K562 (cell line): ENCODE measurements at regions not wholly inside any gene's neighbourhood (a gene's known extent, or its start where the extent isn't known, plus 50 kb on each side); places are given as distances from the start of the nearest gene placed in this dataset.
"Not testable (repeated sequence)": the region's sequence is repeated elsewhere in the genome, so short reads cannot be mapped to it uniquely, and the experiment has no call there.

Experiments used
- CBX1 ChIP-seq: sonication (generic); IDR thresholded peaks from 2 replicates; pipeline ENCODE4 v1.6.1; 2016; ENCODE audit warnings: antibody characterized with exemption, low read depth, mild to moderate bottlenecking
- ELF4 ChIP-seq: fragments of 450-650 bp; formaldehyde crosslinking; IDR thresholded peaks from 2 replicates; pipeline ENCODE4 v1.4.0; 2022; ENCODE audit warnings: missing genetic modification characterization
- GATAD2B ChIP-seq: fragments of 450-650 bp; IDR thresholded peaks from 2 replicates; pipeline ENCODE4 v1.6.1; 2017; ENCODE audit warnings: mild to moderate bottlenecking, borderline replicate concordance
- NFIC ChIP-seq: fragments of 450-650 bp; IDR thresholded peaks from 2 replicates; pipeline ENCODE4 v1.6.1; 2017; ENCODE audit warnings: mild to moderate bottlenecking, inconsistent platforms
- NFYB ChIP-seq: IDR thresholded peaks from 2 replicates; pipeline ENCODE4 v1.6.1; 2011; ENCODE audit warnings: mild to moderate bottlenecking, moderate library complexity; ENCODE audit not compliant: insufficient read length; ENCODE audit errors: extremely low read depth
- NR1H2 ChIP-seq: sonication (generic); formaldehyde crosslinking; IDR thresholded peaks from 2 replicates; pipeline ENCODE4 v1.4.0; 2020; ENCODE audit warnings: mild to moderate bottlenecking, missing genetic modification reagents
- STAT5B ChIP-seq: fragments of 250-450 bp; sonication (Bioruptor Pico); IDR thresholded peaks from 2 replicates; pipeline ENCODE4 v1.8.0; 2021; ENCODE audit warnings: mild to moderate bottlenecking, inconsistent platforms
- ZNF766 ChIP-seq: fragments of 200-800 bp; sonication (Bioruptor generic); conservative IDR thresholded peaks from 2 replicates; pipeline ENCODE4 v1.6.1; 2016; ENCODE audit warnings: missing genetic modification characterization, missing compliant biosample characterization
- ZSCAN32 ChIP-seq: fragments of 450-650 bp; formaldehyde crosslinking; IDR thresholded peaks from 2 replicates; pipeline ENCODE4 v1.4.0; 2020; ENCODE audit warnings: mild to moderate bottlenecking, moderate library complexity
- TF ChIP-seq, protein P1 (sequence below): sonication (generic); formaldehyde crosslinking; IDR thresholded peaks from 2 replicates; pipeline ENCODE4 v1.8.0; 2022; ENCODE audit warnings: missing genetic modification reagents, mild to moderate bottlenecking, borderline replicate concordance
- TF ChIP-seq, protein P2 (sequence below), 3 experiments: IDR thresholded peaks in 2 of 3; conservative IDR thresholded peaks in 1 of 3; 2 replicates each; pipeline ENCODE4 v1.5.1; 2011 to 2012; ENCODE audit warnings: low read length in 3 of 3, mild to moderate bottlenecking in 3 of 3, control low read depth in 2 of 3, improper control_type of control experiment in 1 of 3, inconsistent platforms in 1 of 3, low read depth in 1 of 3, mixed read lengths in 1 of 3, moderate library complexity in 1 of 3; ENCODE audit not compliant: insufficient read depth in 2 of 3
- TF ChIP-seq, protein P3 (sequence below), 2 experiments: IDR thresholded peaks; 2 replicates each; pipeline ENCODE4 v1.6.1; 2011; ENCODE audit warnings: borderline replicate concordance in 1 of 2, control low read depth in 1 of 2, low read depth in 1 of 2, low read length in 1 of 2, mild to moderate bottlenecking in 1 of 2, mixed read lengths in 1 of 2, moderate library complexity in 1 of 2; ENCODE audit not compliant: insufficient read depth in 1 of 2, insufficient read length in 1 of 2, poor library complexity in 1 of 2, severe bottlenecking in 1 of 2; ENCODE audit errors: extremely low read depth in 1 of 2
- TF ChIP-seq, protein P4 (sequence below): sonication (generic); formaldehyde crosslinking; IDR thresholded peaks from 2 replicates; pipeline ENCODE4 v1.5.0; 2020; ENCODE audit warnings: missing genetic modification reagents
- TF ChIP-seq, protein P5 (sequence below), 2 experiments: fragments of 450-650 bp in 1 of 2; sonication (generic) in 1 of 2; formaldehyde crosslinking; conservative IDR thresholded peaks; 2 replicates each; pipeline versions ENCODE4 v1.4.0 to v1.8.1; 2020 to 2022; ENCODE audit warnings: mild to moderate bottlenecking in 1 of 2, missing genetic modification reagents in 1 of 2

DNA sequence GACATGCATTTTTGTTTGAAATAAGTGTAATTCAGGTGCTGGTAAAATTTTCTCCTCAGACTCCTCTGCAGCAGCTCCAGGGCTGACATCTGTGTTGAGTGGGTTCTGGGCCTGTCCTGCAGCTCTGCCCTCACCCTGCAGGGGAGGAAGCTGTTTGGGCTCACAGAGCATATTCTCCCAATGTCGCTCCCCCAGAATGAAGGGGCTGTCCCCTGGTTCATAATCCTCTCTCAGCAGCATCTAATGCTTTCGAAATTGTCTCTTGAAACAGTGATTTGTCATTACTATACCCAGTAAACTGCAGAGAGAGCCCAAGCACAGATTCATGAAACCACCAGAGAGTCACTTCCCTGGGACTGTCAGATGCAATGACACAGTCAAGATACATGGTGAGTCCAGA, 606.7 kb downstream of the TMEM121 start:
- TF ChIP-seq, protein P1, sequence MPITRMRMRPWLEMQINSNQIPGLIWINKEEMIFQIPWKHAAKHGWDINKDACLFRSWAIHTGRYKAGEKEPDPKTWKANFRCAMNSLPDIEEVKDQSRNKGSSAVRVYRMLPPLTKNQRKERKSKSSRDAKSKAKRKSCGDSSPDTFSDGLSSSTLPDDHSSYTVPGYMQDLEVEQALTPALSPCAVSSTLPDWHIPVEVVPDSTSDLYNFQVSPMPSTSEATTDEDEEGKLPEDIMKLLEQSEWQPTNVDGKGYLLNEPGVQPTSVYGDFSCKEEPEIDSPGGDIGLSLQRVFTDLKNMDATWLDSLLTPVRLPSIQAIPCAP, result not testable (repeated sequence)
- not testable (repeated sequence) for TF ChIP-seq ZNF766 (CRISPR knock-in tag); ZSCAN32 (CRISPR knock-in tag); GATAD2B; CBX1; ELF4 (CRISPR knock-in tag); NFYB; STAT5B (CRISPR knock-in tag); NFIC; NR1H2 (CRISPR knock-in tag)
- TF ChIP-seq, protein P2, sequence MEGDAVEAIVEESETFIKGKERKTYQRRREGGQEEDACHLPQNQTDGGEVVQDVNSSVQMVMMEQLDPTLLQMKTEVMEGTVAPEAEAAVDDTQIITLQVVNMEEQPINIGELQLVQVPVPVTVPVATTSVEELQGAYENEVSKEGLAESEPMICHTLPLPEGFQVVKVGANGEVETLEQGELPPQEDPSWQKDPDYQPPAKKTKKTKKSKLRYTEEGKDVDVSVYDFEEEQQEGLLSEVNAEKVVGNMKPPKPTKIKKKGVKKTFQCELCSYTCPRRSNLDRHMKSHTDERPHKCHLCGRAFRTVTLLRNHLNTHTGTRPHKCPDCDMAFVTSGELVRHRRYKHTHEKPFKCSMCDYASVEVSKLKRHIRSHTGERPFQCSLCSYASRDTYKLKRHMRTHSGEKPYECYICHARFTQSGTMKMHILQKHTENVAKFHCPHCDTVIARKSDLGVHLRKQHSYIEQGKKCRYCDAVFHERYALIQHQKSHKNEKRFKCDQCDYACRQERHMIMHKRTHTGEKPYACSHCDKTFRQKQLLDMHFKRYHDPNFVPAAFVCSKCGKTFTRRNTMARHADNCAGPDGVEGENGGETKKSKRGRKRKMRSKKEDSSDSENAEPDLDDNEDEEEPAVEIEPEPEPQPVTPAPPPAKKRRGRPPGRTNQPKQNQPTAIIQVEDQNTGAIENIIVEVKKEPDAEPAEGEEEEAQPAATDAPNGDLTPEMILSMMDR (IDR thresholded peaks at IDR 0.05 in 2 of 3, conservative IDR thresholded peaks at IDR 0.05 in 1 of 3; ENCODE audit: insufficient read depth in 2 of 3, low read depth in 1 of 3, low read length in 3 of 3), result not testable (repeated sequence)
- TF ChIP-seq, protein P3, sequence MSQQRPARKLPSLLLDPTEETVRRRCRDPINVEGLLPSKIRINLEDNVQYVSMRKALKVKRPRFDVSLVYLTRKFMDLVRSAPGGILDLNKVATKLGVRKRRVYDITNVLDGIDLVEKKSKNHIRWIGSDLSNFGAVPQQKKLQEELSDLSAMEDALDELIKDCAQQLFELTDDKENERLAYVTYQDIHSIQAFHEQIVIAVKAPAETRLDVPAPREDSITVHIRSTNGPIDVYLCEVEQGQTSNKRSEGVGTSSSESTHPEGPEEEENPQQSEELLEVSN (IDR thresholded peaks at IDR 0.05; ENCODE audit: borderline replicate concordance in 1 of 2, extremely low read depth in 1 of 2, insufficient read depth in 1 of 2, insufficient read length in 1 of 2, low read depth in 1 of 2, low read length in 1 of 2, poor library complexity in 1 of 2, severe bottlenecking in 1 of 2), result not testable (repeated sequence)
- TF ChIP-seq, protein P4, sequence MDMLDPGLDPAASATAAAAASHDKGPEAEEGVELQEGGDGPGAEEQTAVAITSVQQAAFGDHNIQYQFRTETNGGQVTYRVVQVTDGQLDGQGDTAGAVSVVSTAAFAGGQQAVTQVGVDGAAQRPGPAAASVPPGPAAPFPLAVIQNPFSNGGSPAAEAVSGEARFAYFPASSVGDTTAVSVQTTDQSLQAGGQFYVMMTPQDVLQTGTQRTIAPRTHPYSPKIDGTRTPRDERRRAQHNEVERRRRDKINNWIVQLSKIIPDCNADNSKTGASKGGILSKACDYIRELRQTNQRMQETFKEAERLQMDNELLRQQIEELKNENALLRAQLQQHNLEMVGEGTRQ (CRISPR knock-in tag), result not testable (repeated sequence)
- TF ChIP-seq, protein P5, sequence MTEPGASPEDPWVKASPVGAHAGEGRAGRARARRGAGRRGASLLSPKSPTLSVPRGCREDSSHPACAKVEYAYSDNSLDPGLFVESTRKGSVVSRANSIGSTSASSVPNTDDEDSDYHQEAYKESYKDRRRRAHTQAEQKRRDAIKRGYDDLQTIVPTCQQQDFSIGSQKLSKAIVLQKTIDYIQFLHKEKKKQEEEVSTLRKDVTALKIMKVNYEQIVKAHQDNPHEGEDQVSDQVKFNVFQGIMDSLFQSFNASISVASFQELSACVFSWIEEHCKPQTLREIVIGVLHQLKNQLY (CRISPR knock-in tag; conservative IDR thresholded peaks at IDR 0.05), result not testable (repeated sequence)
